ENCODE measurements at regions not wholly inside any gene's neighbourhood (a gene's known extent, or its start where the extent isn't known, plus 50 kb on each side); places are given as distances from the start of the nearest gene placed in this dataset.

GRCh38 chr7:42431873-42432272 lies 194.9 kb upstream of the GLI3 start:
- no peak for DNase-seq

- DNase-seq = no peak
Observed at GRCh38 chr7:42429339-42429738, 192.3 kb upstream of the GLI3 start.

- no peak for DNase-seq
Observed at GRCh38 chr7:42426163-42426562, 189.2 kb upstream of the GLI3 start.

- no peak for DNase-seq
Observed at GRCh38 chr7:42414941-42415505, 178.0 kb upstream of the GLI3 start.

GRCh38 chr7:42414028-42414427 lies 177.0 kb upstream of the GLI3 start:
- no peak for DNase-seq

- no peak for DNase-seq
Observed at GRCh38 chr7:42409296-42409695, 172.3 kb upstream of the GLI3 start.

- no peak for DNase-seq
Observed at GRCh38 chr7:42407833-42408232, 170.8 kb upstream of the GLI3 start.

- DNase-seq = no peak
Observed at GRCh38 chr7:42407021-42407710, 170.2 kb upstream of the GLI3 start.

- DNase-seq = no peak
Observed at GRCh38 chr7:42406358-42406757, 169.3 kb upstream of the GLI3 start.

GRCh38 chr7:42405782-42406181 lies 168.8 kb upstream of the GLI3 start:
- DNase-seq = no peak

- DNase-seq = no peak
Observed at GRCh38 chr7:42403831-42404230, 166.8 kb upstream of the GLI3 start.

- DNase-seq = no peak
Observed at GRCh38 chr7:42400961-42401360, 164.0 kb upstream of the GLI3 start.

GRCh38 chr7:42400211-42400772 lies 163.3 kb upstream of the GLI3 start:
- DNase-seq = no peak

GRCh38 chr7:42395607-42396006 lies 158.6 kb upstream of the GLI3 start:
- DNase-seq = no peak

GRCh38 chr7:42392826-42393225 lies 155.8 kb upstream of the GLI3 start:
- no peak for DNase-seq

- no peak for DNase-seq
Observed at GRCh38 chr7:42389697-42390096, 152.7 kb upstream of the GLI3 start.

GRCh38 chr7:42385912-42386311 lies 148.9 kb upstream of the GLI3 start:
- no peak for DNase-seq

GRCh38 chr7:42381161-42381560 lies 144.2 kb upstream of the GLI3 start:
- DNase-seq = no peak

- no peak for DNase-seq
Observed at GRCh38 chr7:42380401-42380800, 143.4 kb upstream of the GLI3 start.

GRCh38 chr7:42378149-42378548 lies 141.1 kb upstream of the GLI3 start:
- no peak for DNase-seq

- DNase-seq = no peak
Observed at GRCh38 chr7:42373285-42373684, 136.3 kb upstream of the GLI3 start.

- DNase-seq = no peak
Observed at GRCh38 chr7:42372479-42372878, 135.5 kb upstream of the GLI3 start.

- no peak for DNase-seq
Observed at GRCh38 chr7:42359946-42360345, 122.9 kb upstream of the GLI3 start.

- DNase-seq = no peak
Observed at GRCh38 chr7:42351316-42351935, 114.4 kb upstream of the GLI3 start.
